Right ventricle myocardium inferior (tissue), 1 donor: ENCODE measurements at regions not wholly inside any gene's neighbourhood (a gene's known extent, or its start where the extent isn't known, plus 50 kb on each side); places are given as distances from the start of the nearest gene placed in this dataset.

Experiments
- ATAC-seq: fragments of 200-7000 bp; cut with Tn5 transposase; one replicate; pipeline ENCODE4 v1.9.1; 2020; ENCODE audit warnings: mild to moderate bottlenecking, moderate library complexity
- DNase-seq: peaks from one replicate; pipeline ENCODE4 v3.0.0; 2021; ENCODE audit errors: missing footprints
- intact Hi-C: fragments of 100-400 bp; cut with DNase I; formaldehyde crosslinking; loops from one replicate; pipeline ENCODE4 v1.11.0; 2022
- donor health status: DM: no; HTN: yes; CAD: no; lungs with severe emphysema.

GRCh38 chr2:222993920-222994650 is 57.9 kb upstream of the KCNE4 start:
- intact Hi-C loops = loop anchor here (2.0 kb wide), 1 partner anchor 61 kb away; no protein-coding TSS in a partner anchor
- DNase-seq = peak; percentile 82
- peak; percentile 98 for ATAC-seq

GRCh38 chr2:222998459-222998858 is 53.5 kb upstream of the KCNE4 start:
- ATAC-seq = no peak
- DNase-seq = no peak
- intact Hi-C loops = no loop called here

- ATAC-seq (no peak), DNase-seq (no peak)
- intact Hi-C loops = no loop called here
Measured at GRCh38 chr2:223000872-223001796, 50.9 kb upstream of the KCNE4 start.

GRCh38 chr2:223001797-223002175 is 50.2 kb upstream of the KCNE4 start:
- no peak for DNase-seq
- intact Hi-C loops = no loop called here
- ATAC-seq = no peak
